Occipital lobe (tissue), 1 donor: ENCODE measurements at regions not wholly inside any gene's neighbourhood (a gene's known extent, or its start where the extent isn't known, plus 50 kb on each side); places are given as distances from the start of the nearest gene placed in this dataset.
"Not testable (repeated sequence)": the region's sequence is repeated elsewhere in the genome, so short reads cannot be mapped to it uniquely, and the experiment has no call there.

Experiments used
- DNase-seq: peaks from one replicate; lab custom pipeline; 2025; lab: John Stamatoyannopoulos, UW

DNA sequence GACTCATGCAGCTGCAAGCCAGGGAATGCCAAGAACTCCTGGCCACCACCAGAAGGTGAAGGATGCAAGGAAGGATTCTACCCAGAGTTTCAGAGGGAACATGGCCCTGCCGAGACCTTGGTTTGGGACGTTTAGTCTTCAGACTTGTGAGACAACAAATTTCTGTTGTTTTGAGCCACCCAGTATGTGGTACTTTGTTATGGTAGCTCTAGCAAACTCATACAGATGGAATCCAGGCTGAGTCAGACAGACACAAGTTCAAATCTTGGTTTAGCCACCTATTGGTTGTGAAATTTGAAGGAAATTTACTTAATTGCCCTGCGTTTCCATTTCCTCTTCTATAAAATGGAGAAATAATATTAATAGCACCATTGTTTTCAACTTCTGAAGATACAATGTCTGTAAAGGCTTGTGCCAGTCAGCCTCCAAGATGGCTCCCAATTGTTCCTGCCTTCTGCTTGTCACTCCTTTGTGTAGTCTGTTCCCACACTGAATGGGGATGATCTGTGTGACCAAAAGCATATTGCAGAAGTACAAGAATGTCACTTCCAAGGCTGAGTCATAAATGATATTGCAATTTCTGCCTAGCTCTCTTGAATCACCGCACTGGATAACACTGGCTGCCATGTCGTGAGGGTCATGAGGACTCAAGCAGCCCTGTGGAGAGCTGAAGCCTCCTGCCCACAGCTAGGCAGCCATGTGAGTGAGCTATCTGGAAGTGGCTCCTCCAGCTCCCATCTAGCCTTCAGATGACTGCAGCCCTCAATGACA lies 223.5 kb upstream of the PROK2 start:
- DNase-seq = no peak

DNA sequence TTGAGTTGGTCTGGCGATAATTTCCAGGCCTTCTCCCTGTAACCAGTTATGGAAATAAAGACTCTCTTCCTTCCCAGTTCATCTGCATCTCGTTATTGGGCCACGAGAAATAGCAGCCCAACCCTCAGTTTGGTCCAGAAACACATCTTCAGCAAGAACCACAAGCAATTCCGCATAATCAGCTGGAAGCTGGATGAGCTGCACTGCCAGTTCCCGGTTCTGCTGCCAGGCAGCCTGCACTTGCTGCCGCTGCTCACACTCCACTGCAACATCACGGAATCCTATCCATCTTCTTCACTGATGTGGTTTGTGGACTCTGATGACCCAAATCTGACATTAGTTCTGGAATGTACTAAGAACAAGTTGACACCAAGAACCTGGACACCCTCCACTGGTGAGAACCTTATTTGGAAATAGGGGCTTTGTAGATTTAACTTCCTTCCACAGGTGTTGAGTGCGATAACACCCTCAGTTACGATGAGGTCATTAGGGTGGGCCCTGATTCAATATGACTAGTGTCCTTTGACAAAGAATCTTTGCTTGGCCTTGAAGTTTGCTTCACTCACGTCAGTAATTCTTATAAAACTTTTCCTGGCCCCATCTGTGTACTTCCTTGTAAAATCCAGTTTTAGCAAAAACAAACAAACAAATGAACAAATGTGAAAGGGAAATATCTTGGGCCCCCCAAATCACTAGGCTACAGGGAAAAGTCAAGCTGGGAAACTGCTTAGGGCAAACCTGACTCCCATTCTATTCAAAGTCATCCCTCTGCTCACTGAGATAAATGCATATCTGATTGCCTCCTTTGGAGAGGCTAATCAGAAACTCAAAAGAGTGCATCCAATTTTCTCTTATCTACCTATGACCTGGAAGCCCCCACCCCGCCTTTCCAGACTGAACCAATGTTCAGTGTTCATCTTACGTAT lies 221.9 kb upstream of the PROK2 start:
- DNase-seq = no peak

DNA sequence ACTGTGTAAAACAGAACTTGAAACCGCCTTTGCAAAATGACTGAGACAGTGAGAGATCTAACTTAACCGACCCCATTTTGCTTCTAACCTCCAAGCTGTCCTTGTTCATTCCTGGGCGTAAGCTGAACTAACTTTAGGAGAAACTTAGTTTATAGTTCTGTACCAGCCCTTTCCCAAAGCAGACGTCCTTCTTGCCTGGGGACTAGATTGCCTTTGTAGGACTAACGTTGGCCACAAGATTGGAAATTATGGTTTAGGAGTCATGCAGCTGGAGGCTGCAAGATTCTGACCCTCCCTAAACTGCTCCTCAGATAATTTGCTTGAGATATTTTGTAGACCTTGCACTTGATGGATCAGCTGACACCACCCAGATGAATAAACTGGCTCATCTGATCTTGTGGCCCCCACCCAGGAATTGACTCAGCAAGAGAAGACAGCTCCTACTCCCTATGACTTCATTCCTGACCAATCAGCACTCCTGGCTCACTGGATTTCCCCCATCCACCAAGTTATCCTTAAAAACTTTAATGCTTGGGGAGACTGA lies 219.9 kb upstream of the PROK2 start:
- no peak for DNase-seq

DNA sequence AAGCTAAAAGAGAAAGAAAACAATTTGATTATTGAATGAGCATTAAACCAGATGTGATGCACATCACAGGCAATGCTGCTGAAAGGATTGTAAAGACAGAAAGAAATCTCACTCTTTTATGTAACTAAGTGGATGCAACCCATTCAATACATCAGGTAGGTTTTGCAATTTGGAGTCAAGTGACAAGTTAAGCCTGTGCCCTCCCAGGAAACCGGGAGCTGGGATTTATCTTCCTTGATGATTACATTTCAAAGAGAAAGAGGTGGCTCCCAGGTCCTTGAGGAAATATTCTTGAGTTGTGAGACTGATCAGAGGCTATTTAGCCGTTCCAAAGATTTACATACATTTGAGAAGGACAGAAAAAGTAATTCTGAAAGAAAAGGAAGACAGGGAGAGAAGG lies 219.0 kb upstream of the PROK2 start:
- DNase-seq = no peak

DNA sequence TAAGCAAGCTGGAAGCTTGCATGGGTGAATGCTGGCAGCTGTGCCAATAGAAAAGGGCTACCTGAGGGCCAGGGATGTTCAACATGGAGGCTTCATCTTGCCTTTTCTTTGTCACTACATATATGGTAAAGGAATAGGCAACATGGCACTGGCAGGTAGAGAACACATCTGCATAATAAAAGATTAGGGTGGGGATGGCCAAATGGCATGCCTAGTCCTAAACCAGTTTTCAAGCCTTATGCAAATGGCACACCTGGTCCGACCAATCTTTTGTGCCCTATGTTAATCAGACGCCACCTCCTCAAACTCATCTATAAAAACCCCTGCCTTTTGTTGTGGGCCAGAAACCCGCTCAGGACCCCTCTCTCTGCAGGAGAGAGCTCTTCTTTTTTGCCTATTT lies 216.8 kb upstream of the PROK2 start:
- no peak for DNase-seq

DNA sequence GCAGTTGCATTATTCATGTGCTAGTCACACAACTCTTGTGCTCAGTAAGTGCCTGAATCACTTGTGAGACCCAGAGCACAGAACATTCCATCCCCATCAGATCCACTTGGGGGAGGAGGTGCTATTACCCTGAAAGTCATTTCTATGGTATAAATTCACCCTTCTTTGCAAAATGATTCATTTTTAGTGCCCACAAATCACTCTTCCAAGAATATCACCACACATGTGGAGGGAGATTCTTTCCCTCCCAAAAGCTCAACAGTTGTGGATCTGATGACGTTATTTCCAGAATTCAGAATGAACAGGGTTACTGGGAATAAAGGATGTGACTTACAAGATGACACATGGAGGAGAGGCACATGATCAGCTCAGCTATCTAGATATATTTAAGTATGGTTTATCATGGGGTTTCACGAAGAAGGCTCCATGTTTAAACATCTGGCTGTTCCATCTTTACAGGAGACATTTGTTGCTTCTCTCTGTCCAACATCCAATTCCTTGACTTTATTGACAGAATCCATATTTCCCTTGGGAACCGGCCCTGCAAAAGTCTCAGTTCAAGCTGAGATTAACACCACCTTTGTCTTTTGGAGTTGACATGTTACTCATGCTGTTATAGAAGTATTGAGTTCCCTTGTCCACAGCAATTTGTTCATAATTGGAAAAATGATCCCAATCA lies 214.2 kb upstream of the PROK2 start:
- DNase-seq = no peak

DNA sequence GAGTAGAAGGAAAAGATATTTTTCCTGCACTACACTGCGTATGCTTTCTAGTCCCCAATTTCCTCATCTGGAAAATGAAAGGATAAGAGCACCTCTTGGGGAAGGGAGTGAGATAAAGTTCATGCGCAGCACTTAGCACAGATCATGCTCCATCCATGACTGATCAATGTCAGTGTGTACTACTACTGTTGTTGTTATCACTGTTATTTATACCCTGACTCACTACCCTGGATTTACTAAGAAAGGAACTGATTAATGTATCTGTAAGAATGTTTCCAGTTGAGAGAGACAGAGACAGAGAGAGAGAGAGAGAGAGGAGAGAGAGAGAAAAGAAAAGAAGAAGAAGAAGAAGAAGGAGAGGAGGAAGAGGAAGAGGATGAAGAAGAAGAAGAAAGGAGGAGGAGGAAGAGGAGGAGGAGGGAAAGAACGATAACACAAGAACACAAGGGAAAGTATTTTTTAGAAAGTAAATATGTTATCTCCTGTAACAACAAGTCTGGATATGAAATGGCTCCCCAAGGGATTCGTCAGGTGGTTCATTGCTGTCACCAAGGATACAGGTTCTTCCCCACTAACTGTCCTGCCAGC lies 212.2 kb upstream of the PROK2 start:
- DNase-seq = no peak

DNA sequence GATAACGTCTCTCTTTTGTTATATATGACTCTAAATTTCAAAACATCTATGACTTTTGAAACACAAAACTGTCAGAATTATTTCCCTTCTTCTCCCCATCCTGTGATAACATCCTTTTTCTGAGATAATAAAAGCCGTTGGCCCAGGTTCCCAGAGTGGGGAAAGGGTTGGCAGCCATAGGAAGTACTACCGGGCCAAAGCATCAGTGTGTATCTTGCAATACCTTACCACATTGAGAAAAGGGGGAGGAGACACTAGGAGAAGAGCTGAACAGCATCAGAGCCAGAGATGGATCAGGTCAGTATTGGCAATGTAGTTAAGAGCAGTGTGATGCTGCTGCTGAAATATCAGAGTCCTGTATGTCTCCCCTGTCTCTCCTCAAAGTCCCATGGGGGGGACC lies 210.0 kb upstream of the PROK2 start:
- DNase-seq = no peak

DNA sequence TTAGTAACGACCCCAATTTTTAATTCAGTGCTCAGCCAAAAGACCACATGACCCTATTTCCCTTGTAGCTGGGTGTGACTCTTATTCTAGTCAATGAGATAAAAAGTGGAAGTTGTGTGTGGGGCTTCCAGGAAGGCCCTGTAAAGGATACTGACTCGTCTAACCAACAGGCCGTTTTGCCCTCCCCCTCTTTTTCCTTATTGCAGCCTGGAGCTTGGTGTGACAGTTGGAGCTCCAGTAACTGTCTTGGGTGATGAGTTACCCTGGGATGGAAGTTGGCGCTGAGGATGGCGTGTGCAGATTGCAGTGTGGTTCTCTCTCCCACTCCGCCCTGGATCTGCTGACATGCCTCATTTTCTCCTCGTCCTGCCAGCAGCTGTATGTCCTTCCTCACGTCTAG lies 209.3 kb upstream of the PROK2 start:
- DNase-seq = no peak

DNA sequence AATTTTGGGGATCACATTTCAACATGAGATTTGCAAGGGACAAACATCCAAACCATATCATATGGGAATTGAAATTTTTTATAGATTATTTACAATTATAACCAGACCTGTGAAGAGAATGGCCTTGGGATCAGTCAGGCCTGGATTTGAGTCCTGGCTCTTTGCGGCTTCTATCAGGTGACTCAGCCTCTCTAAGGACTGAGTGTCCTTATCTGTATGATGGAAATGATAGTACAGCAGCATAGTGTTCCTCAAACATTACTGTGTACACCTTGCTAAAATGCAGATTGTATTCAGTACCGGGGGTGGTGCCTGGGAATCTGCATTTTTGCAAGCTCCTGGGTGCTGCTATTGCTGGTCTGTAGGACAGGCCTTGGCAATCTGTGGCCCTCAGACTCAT lies 206.7 kb upstream of the PROK2 start:
- no peak for DNase-seq

DNA sequence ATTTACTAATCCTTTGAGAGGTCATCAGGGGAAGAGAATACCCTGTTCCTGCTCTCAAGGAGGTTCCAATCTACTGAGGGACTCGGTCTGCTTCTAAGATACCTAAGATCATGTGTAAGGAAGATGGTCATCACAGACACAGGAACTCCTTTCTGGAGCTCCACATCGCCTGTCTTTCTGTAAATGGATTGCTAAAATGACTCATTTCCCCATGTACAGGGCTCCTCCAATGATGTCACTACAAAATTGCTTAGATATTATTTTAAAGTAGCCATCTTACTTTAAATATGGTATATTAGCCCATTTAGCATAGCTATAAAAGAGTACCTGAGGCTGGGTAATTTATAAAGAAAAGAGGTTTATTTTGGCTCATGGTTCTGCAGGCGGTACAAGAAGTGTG lies 206.1 kb upstream of the PROK2 start:
- DNase-seq = no peak

DNA sequence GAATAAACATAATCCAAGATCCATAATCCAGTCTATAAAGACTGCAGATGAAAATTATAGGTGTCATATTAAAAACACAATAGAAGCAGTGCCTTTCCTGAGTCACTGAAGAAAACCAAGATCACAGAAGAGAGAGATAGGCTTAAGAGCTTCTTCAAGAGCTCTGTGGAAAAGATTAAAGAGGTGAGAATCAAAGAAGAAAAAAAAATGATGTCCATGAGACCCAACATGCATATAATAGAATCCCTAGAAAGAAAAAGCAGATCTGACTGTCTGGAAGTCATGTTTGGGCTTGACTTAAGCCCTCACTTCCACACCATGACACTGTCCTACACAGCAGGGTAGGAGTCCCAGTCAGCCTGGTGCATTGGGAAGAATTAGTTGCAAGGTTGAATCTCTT lies 205.6 kb upstream of the PROK2 start:
- no peak for DNase-seq

DNA sequence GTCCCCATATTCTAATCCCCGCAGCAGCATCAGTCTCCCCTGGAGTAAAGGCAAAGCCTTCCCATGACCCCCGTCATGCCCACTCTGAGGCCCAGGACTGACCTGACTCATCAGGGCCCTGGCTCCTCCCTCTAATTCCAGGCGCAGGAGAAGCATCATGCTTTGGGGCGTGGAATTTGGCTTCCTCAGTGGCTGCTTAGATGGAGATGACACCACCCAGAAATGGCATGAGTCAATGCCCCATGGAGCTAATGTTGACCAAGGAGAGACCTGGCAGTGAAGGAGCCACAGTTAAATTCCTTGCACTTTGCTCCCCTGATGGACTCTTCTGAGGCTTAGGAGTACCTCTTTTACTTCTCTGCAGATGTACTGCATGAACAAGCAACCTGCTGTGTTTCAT lies 204.2 kb upstream of the PROK2 start:
- no peak for DNase-seq

DNA sequence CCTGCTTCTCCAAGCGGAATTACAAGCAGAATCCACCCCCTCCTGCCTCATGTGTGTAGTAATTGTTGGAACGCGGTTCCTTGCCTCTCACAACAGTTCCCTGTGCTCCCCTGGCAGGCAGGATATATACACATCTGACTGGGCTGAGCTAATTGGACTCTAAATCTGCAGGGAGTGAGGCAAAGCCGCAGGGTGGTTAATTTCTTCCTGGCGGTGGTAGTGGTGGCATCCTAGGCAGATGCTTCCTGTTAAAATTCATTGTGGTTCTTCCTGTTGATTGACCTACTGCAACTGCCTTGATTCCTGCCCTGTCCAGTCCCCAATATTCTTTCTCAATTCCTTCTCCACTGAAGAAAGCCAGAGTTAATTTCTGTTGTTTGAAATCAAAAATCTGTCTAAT lies 202.9 kb upstream of the PROK2 start:
- DNase-seq = no peak

DNA sequence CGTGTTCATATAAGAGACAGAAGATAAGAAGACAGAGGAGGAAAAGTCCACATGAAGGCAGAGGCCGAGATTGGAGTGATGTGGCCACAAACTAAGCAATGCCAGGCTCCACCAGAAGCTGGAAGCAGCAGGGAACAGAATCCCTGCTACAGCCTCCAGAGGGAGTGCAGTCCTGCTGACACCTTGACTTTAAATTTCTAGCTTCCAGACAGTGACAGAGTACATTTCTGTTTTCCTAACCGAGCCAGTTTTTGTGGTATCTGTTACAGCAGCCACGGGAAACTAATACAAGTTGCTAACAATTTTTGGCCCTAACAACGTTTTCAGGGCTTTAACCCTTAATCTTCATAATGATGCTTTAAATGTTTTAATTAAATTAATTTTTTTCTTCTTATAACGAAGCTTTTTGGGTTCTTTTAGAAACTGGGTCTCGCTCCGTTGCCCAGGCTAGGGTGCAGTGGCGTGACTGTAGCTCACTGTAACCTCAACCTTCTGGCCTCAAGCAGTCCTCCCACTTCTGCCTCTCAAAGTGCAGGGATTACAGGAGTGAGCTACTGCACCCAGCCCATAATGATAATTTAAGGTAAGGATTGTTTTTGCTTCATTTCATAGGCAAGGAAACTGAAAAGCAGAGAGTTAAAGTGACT lies 202.3 kb upstream of the PROK2 start:
- DNase-seq = no peak

DNA sequence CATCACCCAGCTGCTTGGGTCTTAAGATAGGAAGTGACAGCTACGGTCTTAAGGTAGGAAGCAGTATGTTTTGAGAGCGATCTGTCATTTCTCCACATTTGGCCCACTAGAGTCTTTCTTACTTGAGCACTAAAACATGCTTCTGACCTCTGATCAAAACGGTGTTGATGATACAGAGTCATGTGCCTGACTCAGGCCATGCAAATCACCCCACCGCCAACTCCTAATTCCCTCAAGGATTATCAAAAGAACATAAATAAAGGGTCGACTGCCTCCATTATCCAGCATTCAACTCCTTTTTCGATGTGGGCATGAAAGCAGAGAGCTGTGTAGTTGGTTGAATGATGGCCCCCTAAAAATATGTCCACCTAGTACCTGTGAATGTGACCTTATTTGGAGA lies 201.7 kb upstream of the PROK2 start:
- DNase-seq = no peak

DNA sequence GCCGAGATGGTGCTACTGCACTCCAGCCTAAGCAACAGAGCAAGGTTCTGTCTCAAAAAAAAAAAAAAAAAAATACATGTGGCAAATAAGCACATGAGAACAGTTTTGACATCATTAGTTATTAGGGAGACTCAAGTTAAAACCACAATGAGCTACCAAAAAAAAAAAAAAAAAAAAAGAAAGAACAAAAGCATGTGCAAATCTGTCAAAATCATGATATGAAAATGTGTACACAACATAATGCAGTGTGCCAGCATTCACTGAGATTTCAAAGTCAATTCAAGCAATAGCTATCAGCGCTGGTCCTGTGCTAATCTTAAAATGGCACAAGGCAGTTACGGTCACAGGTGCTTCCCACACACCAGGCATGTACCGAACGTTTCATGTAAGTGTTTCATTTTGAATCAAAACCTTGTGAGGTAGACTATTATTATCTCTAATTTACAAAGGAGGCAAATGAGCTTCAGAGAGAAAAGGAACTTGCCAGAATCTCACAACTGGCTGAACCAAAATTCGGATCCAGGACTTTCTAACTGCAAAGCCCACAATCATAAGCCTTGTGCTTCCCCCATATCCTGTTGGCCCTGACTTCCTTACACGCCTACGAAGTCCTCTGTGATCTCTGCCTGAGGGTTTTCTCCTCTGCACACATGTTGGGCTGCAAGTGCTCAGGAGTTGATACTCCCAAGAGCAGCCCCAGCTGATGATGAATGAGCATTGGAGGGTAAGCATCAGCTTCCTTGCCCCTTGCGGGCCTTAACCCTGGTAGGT lies 200.1 kb upstream of the PROK2 start:
- DNase-seq = no peak

DNA sequence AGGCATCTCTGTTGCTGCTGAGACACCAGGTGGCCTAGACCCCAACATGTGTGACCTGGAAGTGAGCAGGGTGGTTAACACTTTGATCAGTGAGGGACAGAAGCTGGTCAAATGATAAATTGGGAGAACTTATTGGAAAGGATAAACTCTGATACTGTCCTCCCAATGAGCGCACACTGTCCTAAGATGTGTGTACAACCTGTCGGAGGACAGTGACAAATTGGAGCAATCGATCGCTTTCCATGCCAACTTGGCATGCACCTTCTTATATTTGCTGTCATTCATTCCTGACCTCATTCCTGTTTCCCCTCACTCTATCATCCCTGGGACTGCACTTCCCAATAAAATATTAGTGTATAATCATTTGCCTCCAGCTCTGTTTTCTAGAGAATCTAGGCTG lies 198.7 kb upstream of the PROK2 start:
- no peak for DNase-seq

DNA sequence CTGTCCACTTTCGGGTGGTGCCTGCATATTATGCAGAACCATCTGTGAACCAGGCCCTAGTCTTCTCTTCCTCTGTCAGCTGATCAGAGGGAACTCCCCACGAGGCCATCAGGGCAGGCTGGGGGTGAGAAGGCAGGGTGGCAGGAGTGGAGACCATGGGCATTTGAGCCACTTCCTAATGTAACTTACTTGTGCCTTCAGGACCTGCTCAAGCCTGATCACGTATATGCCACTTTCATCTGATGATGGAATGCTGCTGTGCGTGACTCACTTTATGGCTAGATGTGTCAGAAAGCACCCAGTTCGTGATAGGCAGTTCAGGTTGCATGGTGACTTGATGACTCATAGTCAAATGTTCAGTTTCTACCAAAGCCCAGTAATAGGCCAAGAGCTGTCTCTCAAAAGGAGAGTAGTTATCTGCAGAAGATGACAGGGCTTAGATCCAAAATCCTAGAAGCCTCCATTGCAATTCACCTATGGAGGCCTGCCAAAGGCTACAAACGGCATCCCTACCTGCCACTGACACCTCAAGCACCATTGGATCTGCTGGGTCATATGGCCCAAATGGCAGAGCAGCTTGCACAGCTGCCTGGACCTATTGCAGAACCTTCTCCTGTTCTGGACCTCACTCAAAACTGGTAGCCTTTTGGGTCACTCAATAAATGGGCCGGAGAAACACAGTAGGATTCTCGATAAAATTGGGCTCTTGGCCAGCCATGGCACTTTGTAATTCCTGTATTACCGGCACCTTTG lies 197.7 kb upstream of the PROK2 start:
- DNase-seq = not testable (repeated sequence)

DNA sequence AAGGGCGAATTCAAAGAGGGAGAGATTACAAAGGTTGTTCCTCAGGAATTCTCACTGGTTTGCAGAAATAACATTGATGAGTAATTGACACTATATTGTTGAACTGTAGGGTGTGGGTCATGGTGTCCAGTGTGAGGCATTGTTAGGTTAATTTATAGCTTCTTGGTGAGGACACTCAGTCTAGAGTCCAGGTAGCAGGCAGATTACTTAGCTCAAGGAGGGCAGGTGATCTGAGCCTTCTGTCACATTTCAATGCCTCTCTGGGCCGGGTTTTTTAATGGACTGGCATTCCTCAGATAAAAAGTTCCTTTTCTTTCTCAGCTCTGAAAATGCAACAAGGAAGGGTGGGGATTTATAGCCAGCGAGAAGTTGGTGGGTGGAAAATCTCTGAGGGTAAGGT lies 194.2 kb upstream of the PROK2 start:
- no peak for DNase-seq
